Mesenchymal stem cell (in vitro differentiated cells and primary cell): ENCODE measurements at regions not wholly inside any gene's neighbourhood (a gene's known extent, or its start where the extent isn't known, plus 50 kb on each side); places are given as distances from the start of the nearest gene placed in this dataset.

Experiments
- DNase-seq: peaks from one replicate; pipeline ENCODE4 v3.0.0-alpha.2; 2013
- H2AFZ ChIP-seq: one replicate; pipeline ENCODE4 v1.6.1; 2013; ENCODE audit warnings: low read depth, mild to moderate bottlenecking, control low read depth, inconsistent platforms, low read length, moderate library complexity
- H2AK5ac ChIP-seq: 2 replicates; pipeline ENCODE4 v1.6.1; 2013; ENCODE audit warnings: low read length, moderate library complexity, mild to moderate bottlenecking, inconsistent platforms; ENCODE audit not compliant: severe bottlenecking
- H2BK120ac ChIP-seq: one replicate; pipeline ENCODE4 v1.6.1; 2013; ENCODE audit warnings: low read depth, mild to moderate bottlenecking, inconsistent platforms, low read length, moderate library complexity
- H2BK12ac ChIP-seq, 2 experiments: one replicate each; pipeline ENCODE4 v1.6.1; 2013; ENCODE audit warnings: inconsistent platforms in 2 of 2, low read length in 2 of 2, mild to moderate bottlenecking in 2 of 2, moderate library complexity in 2 of 2, control low read depth in 1 of 2
- H2BK15ac ChIP-seq: one replicate; pipeline ENCODE4 v1.6.1; 2013; ENCODE audit warnings: mild to moderate bottlenecking, low read depth, inconsistent platforms; ENCODE audit not compliant: poor library complexity, severe bottlenecking
- H2BK5ac ChIP-seq: 2 replicates; pipeline ENCODE4 v1.6.1; 2013; ENCODE audit warnings: low read depth, mild to moderate bottlenecking, low read length, control low read depth, inconsistent platforms; ENCODE audit not compliant: poor library complexity, severe bottlenecking
- H3K14ac ChIP-seq, 2 experiments: one replicate each; pipeline ENCODE4 v1.6.1; 2013; ENCODE audit warnings: inconsistent platforms in 2 of 2, low read length in 2 of 2, control low read depth in 1 of 2, mild to moderate bottlenecking in 1 of 2, moderate library complexity in 1 of 2
- H3K18ac ChIP-seq, 2 experiments: one replicate each; pipeline ENCODE4 v1.6.1; 2013; ENCODE audit warnings: inconsistent platforms in 2 of 2, low read length in 2 of 2, control low read depth in 1 of 2, low read depth in 1 of 2, mild to moderate bottlenecking in 1 of 2
- H3K23ac ChIP-seq, 2 experiments: one replicate each; pipeline ENCODE4 v1.6.1; 2013; ENCODE audit warnings: inconsistent platforms in 2 of 2, low read length in 2 of 2, mild to moderate bottlenecking in 2 of 2, moderate library complexity in 2 of 2, control low read depth in 1 of 2
- H3K27ac ChIP-seq: 2 replicates; pipeline ENCODE4 v1.5.1; 2013; ENCODE audit warnings: mild to moderate bottlenecking, moderate library complexity, low read length, control low read depth, inconsistent platforms; ENCODE audit not compliant: poor library complexity, severe bottlenecking
- H3K27me3 ChIP-seq, 2 experiments: 2 replicates each; pipeline versions ENCODE4 v1.6.1 to v1.7.0; 2013; ENCODE audit warnings: low read length in 2 of 2, mild to moderate bottlenecking in 2 of 2, moderate library complexity in 2 of 2, control low read depth in 1 of 2, inconsistent platforms in 1 of 2; ENCODE audit not compliant: control insufficient read depth in 1 of 2, insufficient read depth in 1 of 2
- H3K36me3 ChIP-seq, 2 experiments: 2 replicates each; pipeline versions ENCODE4 v1.6.1 to v1.7.0; 2013; ENCODE audit warnings: low read length in 2 of 2, control low read depth in 1 of 2, inconsistent platforms in 1 of 2, low read depth in 1 of 2, mild to moderate bottlenecking in 1 of 2; ENCODE audit not compliant: insufficient read depth in 2 of 2, control insufficient read depth in 1 of 2
- H3K4ac ChIP-seq, 2 experiments: one replicate each; pipeline ENCODE4 v1.6.1; 2013; ENCODE audit warnings: inconsistent platforms in 2 of 2, low read length in 2 of 2, mild to moderate bottlenecking in 2 of 2, moderate library complexity in 2 of 2, control low read depth in 1 of 2, low read depth in 1 of 2
- H3K4me1 ChIP-seq: 2 replicates; pipeline ENCODE4 v1.6.1; 2013; ENCODE audit warnings: low read depth, low read length, control low read depth; ENCODE audit not compliant: control insufficient read depth, insufficient read depth
- H3K4me2 ChIP-seq: 2 replicates; pipeline ENCODE4 v1.6.1; 2013; ENCODE audit warnings: low read length, mild to moderate bottlenecking, inconsistent platforms; ENCODE audit not compliant: poor library complexity, severe bottlenecking
- H3K4me3 ChIP-seq, 2 experiments: 2 replicates each; pipeline versions ENCODE4 v1.5.1 to v1.7.0; 2013; ENCODE audit warnings: low read length in 2 of 2, mild to moderate bottlenecking in 2 of 2, control low read depth in 1 of 2, low read depth in 1 of 2; ENCODE audit not compliant: insufficient read depth in 1 of 2
- H3K79me1 ChIP-seq: replicated peaks from 2 replicates; pipeline ENCODE4 v1.6.1; 2013; ENCODE audit warnings: mild to moderate bottlenecking, control low read depth, low read length, inconsistent platforms; ENCODE audit not compliant: poor library complexity, severe bottlenecking
- H3K9ac ChIP-seq: 2 replicates; pipeline ENCODE4 v1.7.0; 2013; ENCODE audit warnings: mild to moderate bottlenecking, low read length, moderate library complexity
- H3K9me3 ChIP-seq: 2 replicates; pipeline ENCODE4 v1.7.0; 2013; ENCODE audit warnings: mild to moderate bottlenecking, low read length; ENCODE audit not compliant: control insufficient read depth
- H4K8ac ChIP-seq: one replicate; pipeline ENCODE4 v1.6.1; 2013; ENCODE audit warnings: inconsistent platforms, mild to moderate bottlenecking, low read length, moderate library complexity
- H4K91ac ChIP-seq: one replicate; pipeline ENCODE4 v1.6.1; 2013; ENCODE audit warnings: mild to moderate bottlenecking, low read length, inconsistent platforms
- WGBS: methylation state at CpG from one replicate; pipeline ENCODE4 v1.1.7; 2013; ENCODE audit warnings: mixed read lengths; 5-methylcytosine and 5-hydroxymethylcytosine counted together

DNA sequence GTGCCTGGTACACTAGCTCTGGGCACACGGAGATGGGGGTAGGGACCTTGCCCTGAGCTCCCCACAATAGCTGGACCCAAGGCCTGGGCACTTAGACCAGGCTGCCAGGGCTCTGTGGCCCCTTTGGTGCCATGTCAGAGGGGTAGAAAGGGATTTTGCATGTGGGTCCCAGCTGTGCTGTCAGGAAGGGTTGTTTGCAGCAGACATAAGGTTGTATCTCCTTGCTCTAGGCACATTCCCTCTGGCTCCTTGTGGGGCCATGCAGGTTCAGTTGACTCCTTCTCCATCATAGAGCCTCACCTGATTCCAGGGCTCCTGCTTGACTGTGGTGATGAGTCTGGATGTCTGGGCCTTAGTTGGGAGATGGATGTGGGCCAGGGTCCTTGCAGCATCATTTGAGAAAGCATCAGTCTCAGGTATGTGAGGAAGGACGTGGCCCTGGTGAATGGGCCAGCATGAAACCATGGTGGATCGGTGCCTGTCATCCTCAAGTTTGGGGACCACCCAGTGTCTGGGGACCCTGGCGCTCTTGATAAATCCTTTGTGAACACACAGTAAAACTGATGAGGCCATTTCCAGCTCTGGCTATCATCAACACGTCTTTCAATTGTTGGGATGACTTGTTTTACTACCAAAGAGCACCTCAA is 461.9 kb upstream of the HS6ST1 start:
- no peak overlapping the region for H4K91ac ChIP-seq
- no peak overlapping the region for H3K9ac ChIP-seq
- H2AFZ ChIP-seq = no peak overlapping the region
- no peaks in the 10 kb centered on the region for H3K9me3 ChIP-seq
- H2BK15ac ChIP-seq = no peak overlapping the region
- H3K14ac ChIP-seq = no peak overlapping the region
- no peak overlapping the region for H4K8ac ChIP-seq
- no peak overlapping the region for H2BK5ac ChIP-seq
- no peak overlapping the region for H3K4me2 ChIP-seq
- H3K36me3 ChIP-seq = no peaks in the 10 kb centered on the region
- H3K79me1 ChIP-seq = no peaks in the 10 kb centered on the region
- no peak overlapping the region for H2AK5ac ChIP-seq
- H3K27ac ChIP-seq = no peak overlapping the region
- H3K4me3 ChIP-seq = no peak overlapping the region
- WGBS = 83% methylated on average over 4 of the region's 5 CpGs
- H3K4me1 ChIP-seq = no peaks in the 10 kb centered on the region
- H3K23ac ChIP-seq = no peak overlapping the region
- H2BK12ac ChIP-seq = no peak overlapping the region
- no peak for DNase-seq
- H2BK120ac ChIP-seq = no peak overlapping the region
- no peak overlapping the region for H3K18ac ChIP-seq
- peaks cover 0 to 59% of the 10 kb centered on the region in 2 experiments for H3K27me3 ChIP-seq
- H3K4ac ChIP-seq = no peak overlapping the region

- H2BK12ac ChIP-seq = no peak overlapping the region
- no peak for DNase-seq
Observed at GRCh38 chr2:128781166-128781565, 462.5 kb upstream of the HS6ST1 start.

DNA sequence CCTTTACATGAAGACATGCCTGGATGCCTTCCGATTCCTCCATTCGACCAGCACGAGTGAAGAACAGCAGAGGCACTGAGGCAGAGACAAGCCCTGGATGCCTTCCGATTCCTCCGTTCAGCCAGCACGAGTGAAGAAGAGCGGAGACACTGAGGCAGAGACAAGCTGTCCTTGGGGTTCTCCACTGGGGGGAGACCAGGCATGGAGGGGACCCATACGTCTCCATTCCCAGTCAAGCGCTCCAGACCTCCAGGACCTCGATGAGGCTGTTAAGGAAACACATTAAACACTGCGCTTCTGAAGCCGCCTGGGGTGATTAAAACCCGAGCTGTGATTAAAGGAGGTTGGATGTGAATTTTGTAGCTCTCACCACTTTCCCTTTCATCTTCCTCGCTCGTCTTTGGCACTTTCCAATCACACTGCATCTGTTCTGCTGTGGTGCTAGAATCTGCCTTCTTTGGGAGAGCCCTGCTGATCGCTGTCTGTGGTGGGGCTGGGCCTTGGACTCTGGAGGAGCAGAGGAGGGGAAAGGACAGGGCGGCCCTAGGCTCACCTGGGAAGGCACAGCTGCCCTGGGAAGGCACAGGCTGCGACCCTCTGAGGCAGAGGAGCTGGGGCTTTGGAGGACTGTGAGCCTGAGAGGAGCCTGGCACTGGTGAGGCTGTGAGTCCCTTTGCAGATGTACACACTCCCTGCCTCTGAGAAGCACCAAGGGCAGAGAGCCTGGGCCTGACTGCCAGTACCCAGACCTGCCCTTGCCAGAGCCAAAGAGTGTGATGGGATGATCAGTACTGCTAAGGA is 463.1 kb upstream of the HS6ST1 start:
- H3K9ac ChIP-seq = no peak overlapping the region
- no peak overlapping the region for H3K14ac ChIP-seq
- no peak overlapping the region for H4K8ac ChIP-seq
- H2BK5ac ChIP-seq = no peak overlapping the region
- no peaks in the 10 kb centered on the region for H3K79me1 ChIP-seq
- H3K23ac ChIP-seq = no peak overlapping the region
- peaks cover 0 to 47% of the 10 kb centered on the region in 2 experiments for H3K27me3 ChIP-seq
- no peak overlapping the region for H2BK120ac ChIP-seq
- H3K4ac ChIP-seq = no peak overlapping the region
- WGBS = 80% methylated on average over 16 of the region's 18 CpGs
- H2AK5ac ChIP-seq = no peak overlapping the region
- no peak overlapping the region for H2AFZ ChIP-seq
- H2BK15ac ChIP-seq = no peak overlapping the region
- H3K4me3 ChIP-seq = no peak overlapping the region
- H3K18ac ChIP-seq = no peak overlapping the region
- H3K36me3 ChIP-seq = no peaks in the 10 kb centered on the region
- DNase-seq = no peak
- H4K91ac ChIP-seq = no peak overlapping the region
- no peak overlapping the region for H3K4me2 ChIP-seq
- no peaks in the 10 kb centered on the region for H3K4me1 ChIP-seq
- H3K9me3 ChIP-seq = no peaks in the 10 kb centered on the region
- no peak overlapping the region for H3K27ac ChIP-seq
- no peak overlapping the region for H2BK12ac ChIP-seq

More at GRCh38 chr2:128781166-128781565, 462.5 kb upstream of the HS6ST1 start:
- Histone ChIP-seq H3K23ac (no peak overlapping the region), H3K4me1 (no peaks in the 10 kb centered on the region), H3K27me3 (peaks cover 0 to 53% of the 10 kb centered on the region in 2 experiments), H3K4me3 (no peak overlapping the region), H3K4ac (no peak overlapping the region), H3K14ac (no peak overlapping the region), H2BK5ac (no peak overlapping the region), H3K79me1 (no peaks in the 10 kb centered on the region), H3K18ac (no peak overlapping the region), H4K91ac (no peak overlapping the region), H3K27ac (no peak overlapping the region), H3K9ac (no peak overlapping the region), H3K9me3 (no peaks in the 10 kb centered on the region), H3K4me2 (no peak overlapping the region), H4K8ac (no peak overlapping the region), H2AFZ (no peak overlapping the region), H3K36me3 (no peaks in the 10 kb centered on the region), H2BK120ac (no peak overlapping the region), H2AK5ac (no peak overlapping the region), H2BK15ac (no peak overlapping the region)
- WGBS = 71% methylated on average over 3 of the region's 3 CpGs

GRCh38 chr2:128782411-128783192 is 463.9 kb upstream of the HS6ST1 start:
- H2AK5ac ChIP-seq = no peak overlapping the region
- no peak overlapping the region for H3K4me2 ChIP-seq
- WGBS = 73% methylated on average over 5 of the region's 6 CpGs
- H3K4me1 ChIP-seq = peaks cover 3% of the 10 kb centered on the region
- no peak overlapping the region for H3K9ac ChIP-seq
- no peak overlapping the region for H2BK5ac ChIP-seq
- H3K18ac ChIP-seq = no peak overlapping the region
- no peak overlapping the region for H3K4ac ChIP-seq
- no peaks in the 10 kb centered on the region for H3K9me3 ChIP-seq
- H4K8ac ChIP-seq = no peak overlapping the region
- H3K23ac ChIP-seq = no peak overlapping the region
- H3K14ac ChIP-seq = no peak overlapping the region
- H2BK15ac ChIP-seq = no peak overlapping the region
- no peak overlapping the region for H3K27ac ChIP-seq
- H3K4me3 ChIP-seq = no peak overlapping the region
- H2BK12ac ChIP-seq = no peak overlapping the region
- no peak overlapping the region for H2AFZ ChIP-seq
- H3K79me1 ChIP-seq = no peaks in the 10 kb centered on the region
- no peaks in the 10 kb centered on the region for H3K36me3 ChIP-seq
- no peak overlapping the region for H4K91ac ChIP-seq
- no peak overlapping the region for H2BK120ac ChIP-seq
- peaks cover 0 to 44% of the 10 kb centered on the region in 2 experiments for H3K27me3 ChIP-seq
- DNase-seq = no peak
